ENCODE measurements at regions not wholly inside any gene's neighbourhood (a gene's known extent, or its start where the extent isn't known, plus 50 kb on each side); places are given as distances from the start of the nearest gene placed in this dataset.

DNA sequence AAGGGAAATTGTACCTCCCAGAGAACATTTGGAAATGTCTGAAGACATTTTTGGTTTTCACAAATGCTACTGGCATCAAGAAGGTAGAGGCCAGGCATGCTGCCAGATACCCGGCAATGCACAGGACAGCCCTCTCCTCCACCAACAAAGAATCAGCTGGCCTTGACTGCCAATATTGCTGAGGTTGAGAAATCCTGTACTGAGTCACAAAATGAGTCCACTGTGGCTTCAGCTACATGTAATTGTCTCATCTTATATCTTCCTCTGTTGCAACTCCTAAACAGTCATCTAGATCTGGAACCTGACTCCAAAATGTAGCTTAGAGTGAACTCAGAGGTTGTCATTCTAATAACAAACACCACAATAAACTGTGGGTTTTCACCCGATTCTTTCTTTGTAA is 327.5 kb upstream of the POGK start (continued):
- TF ChIP-seq NRF1 (IDR thresholded peaks at IDR 0.05; ENCODE audit: low read depth, low read length) (no peak), SP2 (IDR thresholded peaks at IDR 0.05; ENCODE audit: low read length) (no peak), POU5F1 (IDR thresholded peaks at IDR 0.05; ENCODE audit: low read depth, low read length) (no peak), CBX5 (IDR thresholded peaks at IDR 0.05; ENCODE audit: low read depth, low read length) (no peak), FOSL1 (IDR thresholded peaks at IDR 0.05; ENCODE audit: insufficient read depth, low read depth, low read length) (no peak)

All from H1 (cell line).